GM21619 (cell line): ENCODE measurements at regions not wholly inside any gene's neighbourhood (a gene's known extent, or its start where the extent isn't known, plus 50 kb on each side); places are given as distances from the start of the nearest gene placed in this dataset.

Source experiments
- ATAC-seq: cut with Tn5 transposase; IDR thresholded peaks from one replicate; pipeline ENCODE4 v1.9.1; 2021; ENCODE audit not compliant: unreplicated experiment

GRCh38 chr5:22908586-22908985, 55.4 kb upstream of the CDH12 start:
- no peak for ATAC-seq

DNA sequence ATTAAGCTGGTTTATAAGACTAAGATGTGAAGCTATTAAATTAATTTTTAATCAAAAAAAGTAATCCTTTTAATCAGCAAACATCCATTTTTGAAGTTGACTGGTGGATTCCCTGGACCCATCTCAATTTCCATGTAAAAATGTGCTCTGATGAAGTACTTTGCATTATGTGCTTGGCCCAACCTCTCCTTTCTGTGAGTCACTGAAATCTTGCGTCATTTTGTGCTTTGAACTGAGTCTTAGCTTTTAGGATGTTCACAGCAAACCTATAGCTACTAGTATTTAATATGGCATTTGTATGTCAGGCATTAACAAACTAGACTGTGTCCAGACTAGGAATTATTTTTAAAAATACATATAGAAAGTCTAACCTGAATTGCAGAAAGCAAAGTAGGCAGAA, 55.0 kb upstream of the CDH12 start:
- no peak for ATAC-seq
